Subcutaneous adipose tissue (tissue), 1 donor: ENCODE measurements at regions not wholly inside any gene's neighbourhood (a gene's known extent, or its start where the extent isn't known, plus 50 kb on each side); places are given as distances from the start of the nearest gene placed in this dataset.

Experiments used
- CTCF ChIP-seq: fragments of 450-650 bp; IDR thresholded peaks from one replicate; pipeline ENCODE4 v1.5.1; 2016; ENCODE audit warnings: low read depth, mild to moderate bottlenecking, control low read depth, antibody characterized with exemption, moderate library complexity

GRCh38 chr20:54763366-54763765 lies 288.0 kb downstream of the DOK5 start:
- TF ChIP-seq CTCF = no peak

- no peak for TF ChIP-seq CTCF
These were observed 284.2 kb downstream of the DOK5 start for GRCh38 chr20:54759589-54759988.

- TF ChIP-seq CTCF = peak; percentile 66
These were observed 271.4 kb downstream of the DOK5 start for GRCh38 chr20:54746796-54747195.

- no peak for TF ChIP-seq CTCF
These were observed 270.4 kb downstream of the DOK5 start for GRCh38 chr20:54745780-54746179.

- no peak for TF ChIP-seq CTCF
These were observed 268.7 kb downstream of the DOK5 start for GRCh38 chr20:54744097-54744496.

- TF ChIP-seq CTCF = peak; percentile 11
These were observed 266.8 kb downstream of the DOK5 start for GRCh38 chr20:54742193-54742592.

- no peak for TF ChIP-seq CTCF
These were observed 261.0 kb downstream of the DOK5 start for GRCh38 chr20:54736421-54736820.

GRCh38 chr20:54733687-54734086 lies 258.3 kb downstream of the DOK5 start:
- no peak for TF ChIP-seq CTCF
